Heart left ventricle (tissue), 16 donors: ENCODE measurements at regions not wholly inside any gene's neighbourhood (a gene's known extent, or its start where the extent isn't known, plus 50 kb on each side); places are given as distances from the start of the nearest gene placed in this dataset.
A peak's percentile ranks its signal among the peaks of the same experiment; 100 is the strongest.

Experiments
- ATAC-seq, 4 donors: fragments of 200-7000 bp; cut with Tn5 transposase; one replicate each; pipeline ENCODE4 v1.9.1; 2020 to 2022; ENCODE audit warnings: moderate library complexity in 4 of 4, mild to moderate bottlenecking in 3 of 4, moderate number of reproducible peaks in 1 of 4
- DNase-seq, 5 donors: peaks; one replicate each; pipeline ENCODE4 v3.0.0-alpha.2; 2020
- H3K27ac ChIP-seq, 12 donors: fragments of 200-600 bp; sonication (generic) in 4 of 12; one replicate each; pipeline versions ENCODE4 v1.5.0 to v1.8.0; 2016 to 2022; ENCODE audit warnings: mild to moderate bottlenecking in 2 of 12
- H3K27me3 ChIP-seq, 9 donors: fragments of 200-600 bp; sonication (generic) in 2 of 9; one replicate each; pipeline versions ENCODE4 v1.5.1 to v1.8.0; 2016 to 2022; ENCODE audit warnings: mild to moderate bottlenecking in 3 of 9
- H3K36me3 ChIP-seq, 9 donors: fragments of 200-600 bp; sonication (generic) in 2 of 9; one replicate each; pipeline versions ENCODE4 v1.5.0 to v1.8.0; 2018 to 2022; ENCODE audit warnings: mild to moderate bottlenecking in 2 of 9
- H3K4me1 ChIP-seq, 12 donors: fragments of 200-600 bp; sonication (generic) in 4 of 12; one replicate each; pipeline versions ENCODE4 v1.5.0 to v1.8.0; 2016 to 2022; ENCODE audit warnings: mild to moderate bottlenecking in 3 of 12
- H3K4me3 ChIP-seq, 12 donors: fragments of 200-600 bp; sonication (generic) in 4 of 12; one replicate each; pipeline versions ENCODE4 v1.5.0 to v1.8.0; 2017 to 2022; ENCODE audit warnings: mild to moderate bottlenecking in 9 of 12, moderate library complexity in 4 of 12
- H3K9me3 ChIP-seq, 12 donors: fragments of 200-600 bp; sonication (generic) in 4 of 12; one replicate each; pipeline versions ENCODE4 v1.5.0 to v1.8.0; 2016 to 2022; ENCODE audit warnings: mild to moderate bottlenecking in 1 of 12
- CTCF ChIP-seq, 12 donors: fragments of 200-600 bp; sonication (generic) in 4 of 12; IDR thresholded peaks; one replicate each; pipeline versions ENCODE4 v1.5.0 to v1.8.0; 2018 to 2022; ENCODE audit warnings: antibody characterized with exemption in 12 of 12, mild to moderate bottlenecking in 5 of 12
- POLR2A ChIP-seq, 2 donors: fragments of 450-650 bp; IDR thresholded peaks; one replicate each; pipeline ENCODE4 v1.6.1; 2017; ENCODE audit warnings: antibody characterized with exemption in 2 of 2, mild to moderate bottlenecking in 2 of 2, moderate library complexity in 2 of 2
- WGBS, 4 donors: extraction: QIAGEN DNeasy Blood & Tissue Kit in 2 of 4; methylation state at CpG; one replicate each; pipeline versions ENCODE4 v1.1.5 to v1.1.7; 2013 to 2018; 5-methylcytosine and 5-hydroxymethylcytosine counted together
- intact Hi-C, 10 donors: fragments of 100-400 bp; cut with DNase I; formaldehyde crosslinking; loops; one replicate each; pipeline versions ENCODE4 v1.11.1 to v1.14.2; 2022
- donor health status: ischemic (EF 13 %, LVEDD 7.1; RV severe dilation, severe dysfunction).
- donor health status: healthy with polysubstance abuse.
- donor health status: DM: no; HTN: yes; CAD: no.
- donor health status: DM: no; HTN: no; CAD: no.
- donor health status: ischemic (EF 25% LVEDD 6.9; RV normal size, moderate dysfunction).
- donor health status: ischemic (EF 25% LVEDD 5.7; RV mildly dilated, moderate dysfunction).
- donor health status: healthy.
- donor health status: DM: yes; HTN: yes; CAD: no.
- donor health status: ischemic (EF 35%, LVEDD 5.7; RV mildly dilated, moderate dysfunction).
- donor health status: nonischemic (EF 11% LVEDD 7.7; RV severe dilation, severe dysfunction).
- donor health status: DM: yes; HTN: yes; CAD: no.
- donor health status: PGD.
- donor health status: ischemic (EF 29% LVEDD 5.4; RV normal size, mild dysfunction).
- donor health status: nonischemic (EF 23%, LVEDD 6.1; RV moderate dilation, normal function).

GRCh38 chr2:163863073-163863472 is 127.3 kb upstream of the FIGN start:
- WGBS, 4 donors = 67 to 82% (median 72%) methylated on average over 3 of the region's 3 CpGs
- H3K9me3 ChIP-seq = peaks cover 0 to 7% (median 0%) of the 10 kb centered on the region in 12 donors
- no peak for DNase-seq
- TF ChIP-seq CTCF (IDR thresholded peaks at IDR 0.05) = no peak
- TF ChIP-seq POLR2A (IDR thresholded peaks at IDR 0.05) = no peak
- H3K4me1 ChIP-seq = no peaks in the 10 kb centered on the region
- ATAC-seq = no peak
- no peaks in the 10 kb centered on the region for H3K27me3 ChIP-seq
- intact Hi-C loops = no loop called here
- H3K4me3 ChIP-seq = no peak overlapping the region
- no peak overlapping the region for H3K27ac ChIP-seq
- no peaks in the 10 kb centered on the region for H3K36me3 ChIP-seq

DNA sequence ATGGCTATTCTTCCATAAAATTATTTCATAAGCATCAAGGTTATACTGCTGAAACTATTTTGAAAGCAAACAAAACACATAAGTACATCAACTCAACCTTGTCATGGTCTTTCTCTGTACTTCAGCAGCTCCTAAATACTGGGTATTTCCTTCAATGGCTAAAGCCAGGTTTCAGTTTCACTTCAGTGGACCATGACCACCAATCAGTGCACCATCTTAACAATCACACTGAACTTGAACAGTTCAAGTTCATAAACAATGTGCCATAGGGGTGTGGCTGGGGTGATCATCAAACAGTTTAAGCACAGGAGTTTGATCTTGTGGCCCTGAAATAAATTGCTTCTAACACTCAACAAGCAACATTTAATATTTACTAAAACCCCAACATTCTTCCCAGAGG is 124.1 kb upstream of the FIGN start:
- ATAC-seq (no peak), DNase-seq (no peak)
- Histone ChIP-seq H3K27me3 (no peaks in the 10 kb centered on the region), H3K4me3 (no peak overlapping the region), H3K27ac (no peak overlapping the region), H3K4me1 (peaks cover 0 to 9% (median 0%) of the 10 kb centered on the region in 12 donors), H3K9me3 (no peaks in the 10 kb centered on the region), H3K36me3 (no peaks in the 10 kb centered on the region)
- intact Hi-C loops = no loop called here
- TF ChIP-seq POLR2A (IDR thresholded peaks at IDR 0.05) (no peak), CTCF (IDR thresholded peaks at IDR 0.05) (no peak)

GRCh38 chr2:163856941-163857340 is 121.1 kb upstream of the FIGN start:
- 22 to 32% (median 25%) methylated on average over 2 of the region's 2 CpGs for WGBS, 4 donors

DNA sequence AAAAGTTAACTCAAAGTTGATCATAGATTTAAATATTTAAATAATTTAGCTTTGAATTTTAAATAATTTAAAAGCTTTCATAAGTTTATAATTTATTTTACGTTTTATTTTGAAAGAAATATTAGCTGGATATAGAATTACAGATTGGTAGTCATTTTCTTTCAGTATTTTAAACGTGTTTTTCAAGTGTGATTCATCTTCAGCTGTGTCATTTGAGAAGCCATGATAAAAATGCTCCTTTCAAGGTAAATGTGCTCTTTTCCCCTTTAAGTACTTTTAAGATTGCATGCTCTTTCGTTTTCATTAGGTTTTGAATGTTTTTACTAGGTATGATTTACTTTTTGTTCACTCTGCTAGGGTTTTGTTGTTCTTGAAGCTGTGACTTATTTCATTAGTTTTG is 116.8 kb upstream of the FIGN start:
- Histone ChIP-seq H3K4me1 (peaks cover 0 to 9% (median 0%) of the 10 kb centered on the region in 12 donors), H3K4me3 (no peak overlapping the region), H3K9me3 (no peaks in the 10 kb centered on the region), H3K36me3 (no peaks in the 10 kb centered on the region), H3K27me3 (no peaks in the 10 kb centered on the region), H3K27ac (no peak overlapping the region)
- intact Hi-C loops = no loop called here
- ATAC-seq (no peak), DNase-seq (no peak)
- TF ChIP-seq POLR2A (IDR thresholded peaks at IDR 0.05) (no peak), CTCF (IDR thresholded peaks at IDR 0.05) (no peak)
- 65 to 72% (median 67%) methylated on average over 3 of the region's 3 CpGs for WGBS, 4 donors

More at GRCh38 chr2:163856941-163857340, 121.1 kb upstream of the FIGN start:
- H3K4me3 ChIP-seq = no peak overlapping the region
- H3K27ac ChIP-seq = no peak overlapping the region
- no peaks in the 10 kb centered on the region for H3K36me3 ChIP-seq
- DNase-seq (no peak), ATAC-seq (peak in 2 of 4 donors; percentile 22 to 31)
- H3K27me3 ChIP-seq = no peaks in the 10 kb centered on the region
- TF ChIP-seq CTCF (IDR thresholded peaks at IDR 0.05) = no peak
- no peak for TF ChIP-seq POLR2A (IDR thresholded peaks at IDR 0.05)
- peaks cover 0 to 9% (median 0%) of the 10 kb centered on the region in 12 donors for H3K4me1 ChIP-seq
- intact Hi-C loops = no loop called here
- no peaks in the 10 kb centered on the region for H3K9me3 ChIP-seq
